ENCODE measurements at regions not wholly inside any gene's neighbourhood (a gene's known extent, or its start where the extent isn't known, plus 50 kb on each side); places are given as distances from the start of the nearest gene placed in this dataset.

- no peak for ATAC-seq (ENCODE audit: insufficient number of reproducible peaks, low FRiP score, low read depth)
- Histone ChIP-seq H3K9me3 (no peaks in the 10 kb centered on the region), H3K4me1 (ENCODE audit: control insufficient read depth in 1 of 2, low read depth in 2 of 2) (no peaks in the 10 kb centered on the region), H3K36me3 (no peaks in the 10 kb centered on the region), H3K4me3 (no peak overlapping the region), H3K27me3 (replicated peaks; ENCODE audit: insufficient read depth) (no peaks in the 10 kb centered on the region), H3K27ac (no peak overlapping the region)
- no peak for DNase-seq (ENCODE audit: low spot score)
- TF ChIP-seq CTCF (IDR thresholded peaks at IDR 0.05), result no peak
Observed at GRCh38 chr6:22231050-22231449, 65.8 kb downstream of the PRL start.

DNA sequence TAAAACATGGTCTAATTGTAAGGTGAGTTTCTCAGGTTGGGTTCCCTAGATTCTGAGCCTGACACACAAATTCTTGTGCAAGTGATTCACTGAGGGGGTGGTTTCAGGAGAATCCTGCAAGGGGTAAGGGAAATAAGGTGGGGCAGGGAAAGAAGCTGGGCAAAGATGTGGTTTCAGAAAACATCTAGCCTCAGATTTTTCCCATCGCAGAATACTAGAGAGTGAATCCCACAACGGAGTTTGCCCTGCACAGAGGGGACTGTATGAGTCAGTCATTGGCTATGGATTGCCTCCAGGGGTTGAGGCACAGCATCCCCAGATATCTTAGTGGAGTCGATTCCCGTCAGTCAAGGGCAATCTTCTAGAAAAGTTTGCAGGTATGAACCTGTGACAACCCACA lies 65.2 kb downstream of the PRL start:
- no peaks in the 10 kb centered on the region for H3K27me3 ChIP-seq (replicated peaks; ENCODE audit: insufficient read depth)
- H3K27ac ChIP-seq, result no peak overlapping the region
- ATAC-seq (ENCODE audit: insufficient number of reproducible peaks, low FRiP score, low read depth) (no peak), DNase-seq (ENCODE audit: low spot score) (no peak)
- H3K36me3 ChIP-seq, result no peaks in the 10 kb centered on the region
- H3K9me3 ChIP-seq, result no peaks in the 10 kb centered on the region
- H3K4me1 ChIP-seq (ENCODE audit: control insufficient read depth in 1 of 2, low read depth in 2 of 2), result no peaks in the 10 kb centered on the region
- no peak overlapping the region for H3K4me3 ChIP-seq
- no peak for TF ChIP-seq CTCF (IDR thresholded peaks at IDR 0.05)

GRCh38 chr6:22236626-22237414 lies 60.0 kb downstream of the PRL start:
- no peaks in the 10 kb centered on the region for H3K36me3 ChIP-seq
- ATAC-seq (ENCODE audit: insufficient number of reproducible peaks, low FRiP score, low read depth), result no peak
- H3K27ac ChIP-seq, result no peak overlapping the region

More at GRCh38 chr6:22236626-22237414, 60.0 kb downstream of the PRL start:
- H3K4me1 ChIP-seq (ENCODE audit: control insufficient read depth in 1 of 2, low read depth in 2 of 2), result no peaks in the 10 kb centered on the region
- H3K9me3 ChIP-seq, result no peaks in the 10 kb centered on the region
- no peak overlapping the region for H3K4me3 ChIP-seq
- no peak for DNase-seq (ENCODE audit: low spot score)
- no peaks in the 10 kb centered on the region for H3K27me3 ChIP-seq (replicated peaks; ENCODE audit: insufficient read depth)
- TF ChIP-seq CTCF (IDR thresholded peaks at IDR 0.05), result no peak
